ENCODE measurements at regions not wholly inside any gene's neighbourhood (a gene's known extent, or its start where the extent isn't known, plus 50 kb on each side); places are given as distances from the start of the nearest gene placed in this dataset.

DNA sequence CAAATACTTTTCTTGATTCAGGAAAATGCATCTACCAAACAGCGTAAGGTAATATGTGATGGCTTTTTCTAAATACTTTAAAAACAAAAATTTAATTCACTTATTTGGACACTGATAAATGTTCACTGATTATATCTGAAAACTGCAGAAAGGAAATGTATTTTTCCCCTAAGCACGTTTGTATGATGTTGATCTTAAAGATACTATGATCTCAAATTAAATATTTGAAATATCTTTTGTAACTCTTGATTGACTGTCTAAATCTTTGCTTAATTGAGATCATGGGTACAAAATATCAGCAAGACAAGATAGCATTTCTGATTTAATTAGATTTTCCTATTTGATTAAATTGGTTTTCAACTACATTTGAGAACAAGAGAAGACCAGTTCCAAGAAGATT, 281.0 kb upstream of the UGT8 start:
- TF ChIP-seq POLR2AphosphoS5 (IDR thresholded peaks at IDR 0.05; ENCODE audit: low read depth, low read length): no peak
- TF ChIP-seq POLR2A (IDR thresholded peaks at IDR 0.05; ENCODE audit: low read depth, low read length): no peak
- TF ChIP-seq SPI1 (IDR thresholded peaks at IDR 0.05; ENCODE audit: low read depth, low read length): no peak

Data from GM12891 (cell line).